HUDEP-2 (cell line): ENCODE measurements at regions not wholly inside any gene's neighbourhood (a gene's known extent, or its start where the extent isn't known, plus 50 kb on each side); places are given as distances from the start of the nearest gene placed in this dataset.
A peak's percentile ranks its signal among the peaks of the same experiment; 100 is the strongest.
"Not testable (repeated sequence)": the region's sequence is repeated elsewhere in the genome, so short reads cannot be mapped to it uniquely, and the experiment has no call there.

Experiments used
- DNase-seq, 76 experiments: peaks; one replicate each; lab custom pipeline; 2025; ENCODE audit not compliant: unreplicated experiment in 76 of 76; lab: John Stamatoyannopoulos, UW

DNA sequence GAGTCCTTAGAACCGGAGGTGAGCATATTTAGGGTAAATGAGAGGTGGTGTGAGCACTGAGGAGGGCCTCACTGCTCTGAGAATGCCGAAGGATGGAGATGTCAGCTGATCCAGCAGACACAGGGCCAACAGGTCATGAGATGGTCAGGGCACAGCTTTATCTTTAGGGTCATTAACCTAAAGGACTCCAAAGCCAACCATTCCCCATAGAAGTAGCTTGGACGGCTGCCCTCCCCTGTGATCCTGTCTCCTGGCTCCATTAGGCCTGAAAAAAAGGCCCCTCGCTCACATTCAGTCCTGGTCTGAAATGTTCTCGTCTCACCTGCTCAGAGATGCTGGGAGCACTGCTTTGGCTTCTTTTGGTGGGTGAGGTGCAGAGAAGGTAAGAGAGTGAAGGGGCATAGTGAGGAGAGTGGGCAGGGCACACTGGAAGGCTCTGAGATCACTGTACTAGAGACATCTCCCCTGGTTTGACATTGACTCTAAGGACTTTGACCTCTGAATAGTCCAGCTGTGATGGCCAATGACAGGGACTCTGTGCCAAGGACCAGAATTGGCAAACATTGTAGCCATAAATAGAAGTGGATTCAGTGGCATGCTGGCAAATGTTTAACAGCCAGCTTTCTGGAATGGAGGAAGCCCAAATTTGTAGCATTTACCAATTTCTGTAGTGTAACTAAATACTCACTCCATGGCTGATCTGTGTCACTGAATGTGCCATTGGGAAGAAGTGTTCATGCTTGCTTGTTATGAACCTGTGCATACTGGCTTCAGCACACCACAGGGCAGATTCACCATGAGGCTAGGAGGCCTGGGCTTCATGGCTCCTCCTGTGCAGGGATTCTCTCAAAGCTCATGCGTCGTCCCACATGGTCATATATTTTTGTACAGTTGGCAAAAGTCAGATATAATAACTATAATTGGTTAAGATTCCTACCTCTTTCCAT, 76.2 kb upstream of the MRPS22 start:
- no peak for DNase-seq

- DNase-seq: no peak
Observed at GRCh38 chr3:139269984-139270383, 73.8 kb upstream of the MRPS22 start.

GRCh38 chr3:139270652-139271051, 73.2 kb upstream of the MRPS22 start:
- not testable (repeated sequence) for DNase-seq

GRCh38 chr3:139280027-139280671, 63.7 kb upstream of the MRPS22 start:
- no peak for DNase-seq

DNA sequence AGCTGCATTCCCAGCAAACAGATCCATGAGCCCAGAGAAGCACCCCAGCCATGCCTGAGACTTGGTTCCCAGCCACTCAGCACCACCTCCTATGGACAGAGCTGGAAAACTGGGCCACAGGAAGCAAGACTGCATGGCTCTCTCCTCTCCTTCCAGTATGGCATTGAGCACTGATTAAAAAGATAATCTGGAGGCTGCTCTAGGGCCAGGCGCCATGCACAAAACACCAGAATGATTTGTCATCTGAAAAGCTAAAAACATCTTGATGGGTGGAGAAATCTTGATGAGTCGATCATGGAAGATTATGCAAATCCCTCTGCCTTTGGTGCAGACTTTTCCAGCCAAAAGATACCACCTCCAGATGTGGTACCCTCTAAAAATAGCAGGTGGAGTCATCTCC, 62.7 kb upstream of the MRPS22 start:
- DNase-seq: no peak

DNA sequence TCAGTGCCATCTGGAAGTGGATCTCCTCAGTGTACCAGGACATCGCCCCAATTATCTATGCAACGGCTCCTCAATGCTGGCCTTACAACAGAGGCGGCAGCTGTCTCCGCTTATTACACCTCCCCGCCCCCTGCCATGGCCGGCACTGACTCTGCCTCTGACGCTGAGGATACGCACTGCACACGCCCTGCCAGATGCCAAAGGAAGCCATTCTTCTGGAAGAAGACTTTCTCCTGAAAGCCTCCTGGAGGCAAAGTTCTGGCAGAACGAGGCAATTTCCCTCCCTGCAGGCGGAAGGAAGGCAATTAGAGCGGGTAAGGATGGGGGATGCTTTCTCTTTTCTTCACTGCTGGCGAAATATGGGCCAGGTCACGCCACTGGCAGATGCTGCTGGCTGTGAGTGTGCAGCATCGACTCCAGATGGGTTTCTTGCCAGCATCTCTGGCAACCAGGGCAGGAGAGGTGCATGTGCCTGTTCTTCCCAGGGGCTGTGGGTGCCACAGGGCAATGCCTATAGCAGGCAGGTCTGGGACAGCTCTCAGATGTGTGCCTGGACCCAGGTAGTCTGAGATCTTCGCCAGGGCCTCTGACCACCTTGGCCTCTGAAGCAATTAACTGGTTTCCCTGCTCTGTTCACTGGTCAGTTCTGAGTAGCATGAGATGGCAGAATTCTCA, 62.2 kb upstream of the MRPS22 start:
- DNase-seq: no peak

GRCh38 chr3:139283301-139283700, 60.5 kb upstream of the MRPS22 start:
- no peak for DNase-seq

DNA sequence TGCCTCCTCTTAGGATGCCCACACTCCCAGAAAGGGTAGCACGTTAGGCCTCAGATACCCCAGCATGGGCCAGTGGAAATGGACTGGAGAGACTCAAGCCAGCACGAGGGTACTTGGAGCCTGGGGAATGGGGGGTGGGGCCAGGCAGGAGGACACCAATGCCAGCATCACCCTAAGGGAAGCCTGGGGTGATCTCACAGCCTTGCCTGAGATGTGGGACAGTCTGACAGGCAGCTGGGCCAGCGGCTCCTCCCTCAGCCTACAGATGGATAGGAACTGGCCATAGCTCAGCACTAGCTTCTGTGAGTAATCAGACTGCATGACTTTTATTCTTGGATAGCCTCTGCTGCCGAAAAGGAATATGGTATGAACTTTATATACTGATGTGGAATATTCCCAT, 59.6 kb upstream of the MRPS22 start:
- no peak for DNase-seq

GRCh38 chr3:139285691-139286090, 58.1 kb upstream of the MRPS22 start:
- no peak for DNase-seq

DNA sequence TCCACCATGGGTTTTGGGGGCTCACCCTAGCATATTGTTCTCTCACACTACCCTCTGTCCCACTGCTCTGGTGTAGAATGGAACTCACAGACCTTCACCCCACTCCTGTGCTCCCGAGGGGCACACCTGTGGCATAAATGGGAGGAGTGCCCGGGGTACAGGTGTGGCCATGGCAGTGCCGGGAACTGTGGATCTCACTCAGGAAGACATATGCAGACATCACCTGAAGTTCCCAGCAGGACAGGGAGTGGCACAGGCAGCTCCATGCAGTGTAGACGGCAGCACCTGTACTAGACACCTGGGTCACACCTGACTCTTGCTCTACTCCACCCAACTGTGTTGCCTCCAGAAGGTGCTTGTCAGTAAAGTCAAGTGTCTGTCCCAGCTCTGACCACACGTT, 57.6 kb upstream of the MRPS22 start:
- DNase-seq: no peak

DNA sequence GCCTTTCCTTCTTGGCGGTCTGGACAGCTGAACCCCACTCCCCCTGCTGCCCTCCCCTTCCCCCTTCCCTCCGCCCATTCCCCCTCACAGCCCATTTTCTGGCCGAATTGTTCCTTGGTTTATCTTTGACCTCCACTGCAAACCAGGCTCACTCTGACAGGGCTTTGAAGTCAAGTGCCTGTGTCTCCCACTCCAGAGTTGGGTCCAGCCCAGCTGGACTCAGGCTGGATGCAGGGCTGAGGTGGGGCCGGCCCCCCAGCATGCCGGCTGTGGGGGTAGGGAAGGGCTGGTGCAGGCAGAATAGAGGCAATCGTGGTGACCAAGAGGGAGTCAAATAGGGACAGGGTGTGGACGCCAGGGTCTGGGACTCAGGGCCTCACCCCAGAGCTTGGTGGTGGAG, 57.0 kb upstream of the MRPS22 start:
- no peak for DNase-seq

- no peak for DNase-seq
Observed at GRCh38 chr3:139287557-139287956, 56.3 kb upstream of the MRPS22 start.

GRCh38 chr3:139288266-139288821, 55.5 kb upstream of the MRPS22 start:
- DNase-seq: peak in 23 of 76 experiments; percentile 2 to 52 (median 17)

DNA sequence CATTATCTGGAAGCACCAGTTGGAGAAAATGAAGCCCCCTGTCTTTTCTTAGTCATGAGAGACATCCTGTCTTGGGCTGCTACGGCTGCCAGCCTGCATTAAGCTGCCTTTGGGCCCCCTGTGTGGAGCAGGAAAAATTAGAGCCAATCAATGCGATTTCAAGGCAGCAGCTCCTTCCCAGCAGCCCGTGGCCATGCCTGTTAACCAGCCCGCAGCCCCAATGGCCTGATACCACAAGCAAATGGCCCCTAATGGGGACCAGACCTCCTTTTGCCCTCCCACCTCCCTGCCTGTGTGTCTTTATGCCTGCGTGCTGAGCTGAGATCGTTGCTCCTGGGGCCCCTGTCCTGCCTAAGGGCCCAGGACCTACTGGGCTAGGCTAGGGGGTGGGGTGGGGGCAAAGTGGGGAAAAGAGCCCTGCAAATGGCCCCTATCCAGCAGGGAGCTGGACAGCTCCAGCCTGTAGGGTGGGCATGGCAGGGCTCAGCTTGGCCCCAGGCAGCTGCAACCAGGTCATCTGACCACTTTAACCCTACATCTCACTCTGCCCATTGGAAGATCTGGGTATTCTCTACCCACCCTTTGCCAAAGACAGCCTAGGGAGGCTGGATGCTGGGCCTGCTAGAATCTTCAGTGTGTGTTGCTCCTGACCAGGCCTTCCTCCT, 53.8 kb upstream of the MRPS22 start:
- DNase-seq: no peak

DNA sequence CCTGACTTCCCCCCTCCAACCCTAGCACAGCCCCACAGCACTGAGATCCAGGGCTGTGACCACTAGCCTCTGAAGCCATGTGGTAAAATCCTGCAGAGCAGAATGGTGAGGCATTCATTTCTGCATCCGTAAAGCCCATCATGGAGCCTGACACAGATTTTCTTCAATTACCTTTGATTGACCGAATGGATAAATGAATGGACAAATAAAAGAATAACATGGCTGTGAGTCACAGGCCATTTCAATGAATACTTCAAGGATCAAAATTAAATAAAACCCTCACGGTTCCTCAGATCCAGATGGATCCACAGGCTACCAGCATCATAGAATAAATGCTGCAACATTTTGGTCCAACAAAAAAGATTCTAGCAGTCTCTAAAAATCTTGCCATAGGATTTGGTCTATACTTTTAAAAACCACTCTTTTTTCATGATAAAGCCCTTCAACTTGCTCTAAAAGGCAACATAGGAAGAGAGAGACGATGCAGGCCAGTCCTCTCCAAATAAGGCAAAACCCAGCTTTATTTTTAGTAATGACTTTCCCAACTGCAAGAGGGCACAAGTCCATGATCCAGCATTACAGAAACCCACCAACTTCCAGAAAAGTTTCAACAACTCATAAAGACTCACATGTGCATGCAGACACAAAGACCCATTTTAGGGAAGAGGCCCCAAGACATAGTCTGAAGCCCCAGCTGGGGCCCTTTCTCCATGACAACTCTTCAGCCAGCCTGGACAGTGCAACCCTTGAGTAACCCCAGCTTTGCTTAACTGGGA, 52.4 kb upstream of the MRPS22 start:
- no peak for DNase-seq

GRCh38 chr3:139292192-139292591, 51.6 kb upstream of the MRPS22 start:
- DNase-seq: no peak

DNA sequence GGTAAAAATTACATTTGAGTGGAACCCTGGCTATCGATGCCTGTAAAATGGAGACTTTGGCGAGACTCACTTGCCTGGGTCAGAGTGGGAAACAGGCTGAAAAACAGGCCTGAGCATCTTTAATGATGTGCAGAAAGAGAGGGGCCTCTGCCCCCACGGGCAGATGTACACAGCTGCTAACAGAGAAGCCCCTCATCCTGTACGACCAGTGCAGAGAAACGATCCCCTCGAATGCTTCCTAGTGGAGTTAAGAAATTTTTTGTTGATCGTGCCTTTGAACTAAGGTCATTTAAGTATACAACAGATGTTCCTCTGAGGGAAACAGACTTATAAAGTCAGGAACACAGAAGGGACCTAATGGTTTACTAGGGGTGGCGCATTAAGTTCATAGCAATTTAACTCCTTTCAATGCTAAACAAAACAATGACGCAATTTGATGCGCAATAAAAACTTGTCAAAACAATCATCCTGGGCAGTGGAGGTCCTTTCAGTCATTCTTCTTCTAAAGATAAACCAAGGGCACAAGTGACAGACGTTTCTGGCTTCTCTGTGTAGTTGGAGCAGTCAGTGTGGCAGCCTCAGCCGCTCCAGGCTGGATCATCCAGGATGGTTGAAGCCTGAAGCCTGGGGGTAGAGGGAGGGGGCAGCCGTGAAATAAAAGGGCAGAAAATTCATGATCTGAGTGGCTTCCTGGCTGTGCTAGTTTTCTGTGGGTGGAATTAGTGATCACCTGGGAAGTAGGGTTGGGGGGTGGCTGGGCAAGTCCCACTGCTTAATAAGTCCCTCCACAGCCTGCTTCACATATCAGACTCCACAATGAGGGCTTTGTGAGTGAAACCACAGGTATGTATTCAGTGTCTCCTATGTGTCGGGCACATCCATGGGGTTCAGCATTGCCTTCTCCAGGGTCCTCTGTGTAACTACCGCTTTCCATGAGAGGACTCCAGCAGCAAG, 50.8 kb upstream of the MRPS22 start:
- DNase-seq: no peak

GRCh38 chr3:139293665-139294023, 50.2 kb upstream of the MRPS22 start:
- no peak for DNase-seq
